Cardiac muscle cell (in vitro differentiated cells and primary cell): ENCODE measurements at regions not wholly inside any gene's neighbourhood (a gene's known extent, or its start where the extent isn't known, plus 50 kb on each side); places are given as distances from the start of the nearest gene placed in this dataset.
A peak's percentile ranks its signal among the peaks of the same experiment; 100 is the strongest.
"Not testable (repeated sequence)": the region's sequence is repeated elsewhere in the genome, so short reads cannot be mapped to it uniquely, and the experiment has no call there.

ENCODE experiments used
- DNase-seq, 2 donors: peaks; one replicate each; pipeline versions ENCODE4 v3.0.0 to v3.0.0-alpha.2; 2010 to 2017; ENCODE audit warnings: low read depth in 1 of 2, low spot score in 1 of 2
- H3K27ac ChIP-seq: fragments of 200-600 bp; sonication (generic); 2 replicates; pipeline ENCODE4 v1.5.1; 2016
- H3K27me3 ChIP-seq: fragments of 200-600 bp; sonication (generic); 2 replicates; pipeline ENCODE4 v1.6.0; 2016; ENCODE audit warnings: control low read depth
- H3K36me3 ChIP-seq: fragments of 200-600 bp; sonication (generic); 2 replicates; pipeline ENCODE4 v1.5.1; 2016; ENCODE audit warnings: control low read depth
- H3K4me1 ChIP-seq: fragments of 200-600 bp; sonication (generic); 2 replicates; pipeline ENCODE4 v1.8.1; 2017; ENCODE audit warnings: low read depth, mild to moderate bottlenecking, mixed run types
- H3K4me3 ChIP-seq: fragments of 200-600 bp; sonication (generic); 2 replicates; pipeline ENCODE4 v1.5.1; 2016; ENCODE audit warnings: mild to moderate bottlenecking
- H3K9me3 ChIP-seq: fragments of 200-600 bp; sonication (generic); 2 replicates; pipeline ENCODE4 v1.5.1; 2017; ENCODE audit warnings: low read depth, mild to moderate bottlenecking, control low read depth
- TF ChIP-seq, protein P1 (sequence below): IDR thresholded peaks from 2 replicates; pipeline ENCODE4 v1.5.1; 2012; ENCODE audit warnings: low read depth, mild to moderate bottlenecking, low read length

DNA sequence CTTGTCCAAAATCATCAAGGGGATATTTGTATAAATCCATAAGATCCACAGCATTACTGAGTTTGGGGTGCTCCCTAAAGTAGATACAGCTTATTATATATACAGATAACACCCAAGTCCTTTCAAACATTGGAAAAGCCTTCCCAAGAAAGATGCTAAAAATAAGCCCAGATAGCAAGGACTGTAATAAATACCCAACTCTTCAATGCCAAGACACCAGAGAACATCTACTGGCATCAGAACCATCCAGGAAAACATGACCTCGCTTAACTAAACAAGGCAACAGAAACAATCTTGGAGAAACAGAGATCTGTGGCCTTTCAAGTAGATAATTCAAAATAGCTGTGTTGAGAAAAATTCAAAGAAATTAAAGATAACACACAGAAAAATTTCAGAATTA is 761.4 kb downstream of the GRIK2 start:
- Histone ChIP-seq H3K27me3 (no peaks in the 10 kb centered on the region), H3K9me3 (no peaks in the 10 kb centered on the region), H3K36me3 (no peaks in the 10 kb centered on the region), H3K4me3 (no peak overlapping the region), H3K4me1 (no peaks in the 10 kb centered on the region), H3K27ac (no peak overlapping the region)
- DNase-seq = no peak
- TF ChIP-seq, protein P1, sequence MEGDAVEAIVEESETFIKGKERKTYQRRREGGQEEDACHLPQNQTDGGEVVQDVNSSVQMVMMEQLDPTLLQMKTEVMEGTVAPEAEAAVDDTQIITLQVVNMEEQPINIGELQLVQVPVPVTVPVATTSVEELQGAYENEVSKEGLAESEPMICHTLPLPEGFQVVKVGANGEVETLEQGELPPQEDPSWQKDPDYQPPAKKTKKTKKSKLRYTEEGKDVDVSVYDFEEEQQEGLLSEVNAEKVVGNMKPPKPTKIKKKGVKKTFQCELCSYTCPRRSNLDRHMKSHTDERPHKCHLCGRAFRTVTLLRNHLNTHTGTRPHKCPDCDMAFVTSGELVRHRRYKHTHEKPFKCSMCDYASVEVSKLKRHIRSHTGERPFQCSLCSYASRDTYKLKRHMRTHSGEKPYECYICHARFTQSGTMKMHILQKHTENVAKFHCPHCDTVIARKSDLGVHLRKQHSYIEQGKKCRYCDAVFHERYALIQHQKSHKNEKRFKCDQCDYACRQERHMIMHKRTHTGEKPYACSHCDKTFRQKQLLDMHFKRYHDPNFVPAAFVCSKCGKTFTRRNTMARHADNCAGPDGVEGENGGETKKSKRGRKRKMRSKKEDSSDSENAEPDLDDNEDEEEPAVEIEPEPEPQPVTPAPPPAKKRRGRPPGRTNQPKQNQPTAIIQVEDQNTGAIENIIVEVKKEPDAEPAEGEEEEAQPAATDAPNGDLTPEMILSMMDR = no peak

DNA sequence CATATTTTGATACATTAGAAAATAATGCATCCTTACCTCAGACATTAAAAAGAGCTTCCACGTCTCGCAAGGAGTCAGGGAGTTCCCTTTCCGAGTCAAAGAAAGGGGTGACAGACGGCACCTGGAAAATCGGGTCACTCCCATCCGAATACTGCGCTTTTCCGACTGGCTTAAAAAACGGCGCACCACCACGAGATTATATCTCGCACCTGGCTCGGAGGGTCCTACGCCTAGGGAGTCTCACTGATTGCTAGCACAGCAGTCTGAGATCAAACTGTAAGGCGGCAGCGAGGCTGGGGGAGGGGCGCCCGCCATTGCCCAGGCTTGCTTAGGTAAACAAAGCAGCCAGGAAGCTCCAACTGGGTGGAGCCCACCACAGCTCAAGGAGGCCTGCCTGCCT is 776.3 kb downstream of the GRIK2 start:
- not testable (repeated sequence) for H3K27ac ChIP-seq, DNase-seq, H3K27me3 ChIP-seq, H3K36me3 ChIP-seq, H3K4me1 ChIP-seq, H3K9me3 ChIP-seq, H3K4me3 ChIP-seq

DNA sequence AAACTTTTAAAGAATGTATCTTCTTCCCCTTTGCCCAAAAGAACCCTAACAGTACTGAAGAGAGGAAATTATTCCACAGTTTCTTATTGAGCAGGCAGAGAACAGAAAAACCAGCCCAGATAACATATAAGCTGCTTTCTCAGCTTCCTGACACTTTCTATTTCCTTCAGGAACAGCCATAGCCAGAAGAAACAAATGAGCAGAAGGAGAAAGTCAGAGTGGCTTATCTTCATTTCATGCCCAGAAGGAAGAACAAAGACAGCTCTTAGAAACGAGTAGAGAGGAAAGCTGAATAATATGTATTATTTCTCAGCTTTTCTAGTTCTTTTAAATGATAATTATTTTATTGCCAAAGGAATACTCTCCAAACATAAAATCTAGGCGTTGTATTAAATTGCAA is 793.7 kb downstream of the GRIK2 start:
- Histone ChIP-seq H3K27ac (no peak overlapping the region), H3K36me3 (no peaks in the 10 kb centered on the region), H3K4me1 (no peaks in the 10 kb centered on the region), H3K27me3 (no peaks in the 10 kb centered on the region), H3K4me3 (no peak overlapping the region), H3K9me3 (no peaks in the 10 kb centered on the region)
- DNase-seq = peak in 1 of 2 donors; percentile 2
- TF ChIP-seq, protein P1 = no peak

DNA sequence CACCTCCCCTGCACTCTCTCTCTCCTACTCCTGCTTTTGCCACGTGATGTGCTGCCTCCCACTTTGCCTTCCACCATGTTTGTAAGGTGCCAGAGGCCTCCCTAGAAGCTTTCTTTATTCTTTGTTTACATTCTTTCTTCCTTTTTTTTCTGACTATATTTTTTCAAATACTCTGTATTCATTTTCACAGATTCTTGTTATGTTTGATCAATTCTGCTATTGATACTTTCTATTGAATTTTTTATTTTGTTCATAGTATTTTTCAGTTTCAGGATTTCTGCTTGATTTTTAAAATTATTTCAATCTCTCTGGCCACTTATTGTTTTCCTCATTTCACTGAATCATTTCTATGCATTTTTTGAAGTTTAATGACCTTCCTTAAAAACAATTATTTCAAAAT is 801.8 kb downstream of the GRIK2 start:
- Histone ChIP-seq H3K36me3 (no peaks in the 10 kb centered on the region), H3K27ac (no peak overlapping the region), H3K4me3 (no peak overlapping the region), H3K9me3 (no peaks in the 10 kb centered on the region), H3K27me3 (no peaks in the 10 kb centered on the region), H3K4me1 (no peaks in the 10 kb centered on the region)
- TF ChIP-seq, protein P1 = no peak
- no peak for DNase-seq

DNA sequence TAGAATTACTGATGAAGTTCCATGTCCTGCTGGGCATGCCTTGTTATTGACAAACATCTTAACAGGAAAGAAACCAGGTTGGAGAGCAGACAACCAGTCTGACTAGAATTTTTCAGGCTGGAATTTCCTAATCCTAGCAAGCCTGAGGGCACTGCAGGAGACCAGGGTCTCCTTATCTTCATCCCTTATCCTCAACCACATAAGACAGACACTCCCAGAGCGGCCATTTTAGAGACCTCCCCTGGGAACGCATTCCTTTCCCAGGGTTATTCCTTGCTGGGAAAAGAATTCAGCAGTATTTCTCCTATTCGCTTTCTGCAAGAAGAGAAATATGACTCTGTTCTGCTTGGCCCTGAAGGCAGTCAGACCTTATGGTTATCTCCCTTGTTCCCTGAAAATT is 803.7 kb downstream of the GRIK2 start:
- no peak overlapping the region for H3K27ac ChIP-seq
- H3K9me3 ChIP-seq = no peaks in the 10 kb centered on the region
- H3K27me3 ChIP-seq = no peaks in the 10 kb centered on the region
- TF ChIP-seq, protein P1 = no peak
- H3K4me3 ChIP-seq = no peak overlapping the region
- DNase-seq = no peak
- H3K4me1 ChIP-seq = no peaks in the 10 kb centered on the region
- no peaks in the 10 kb centered on the region for H3K36me3 ChIP-seq

DNA sequence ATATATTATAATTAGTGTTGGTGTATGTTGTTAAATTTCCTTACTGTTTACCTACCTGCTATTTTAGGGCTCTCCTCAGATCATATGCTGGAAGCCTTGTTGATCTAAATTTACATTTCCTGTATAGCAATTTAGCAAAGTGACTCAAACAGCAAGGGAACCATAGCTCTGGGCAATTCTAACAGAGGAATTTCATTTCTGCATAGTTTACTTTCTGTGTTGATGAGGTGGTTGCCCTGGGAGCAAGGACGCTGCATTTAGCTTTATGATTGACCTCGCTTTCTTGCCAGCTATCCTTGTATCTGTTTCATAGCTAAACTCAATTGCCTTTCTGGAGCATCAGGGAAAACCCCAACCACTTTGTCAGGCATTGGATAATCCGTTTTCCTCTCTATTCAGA is 810.8 kb downstream of the GRIK2 start:
- Histone ChIP-seq H3K27me3 (no peaks in the 10 kb centered on the region), H3K36me3 (no peaks in the 10 kb centered on the region), H3K9me3 (no peaks in the 10 kb centered on the region), H3K27ac (no peak overlapping the region), H3K4me3 (no peak overlapping the region), H3K4me1 (no peaks in the 10 kb centered on the region)
- TF ChIP-seq, protein P1 = no peak
- DNase-seq = no peak
